Nephron (organoid): ENCODE measurements at regions not wholly inside any gene's neighbourhood (a gene's known extent, or its start where the extent isn't known, plus 50 kb on each side); places are given as distances from the start of the nearest gene placed in this dataset.

Experiments used
- H3K27ac Mint-ChIP-seq, 3 experiments: 2 replicates each; pipeline ENCODE4 v1.8.0; 2020; ENCODE audit warnings: mixed read lengths in 3 of 3, mild to moderate bottlenecking in 2 of 3, moderate library complexity in 1 of 3
- H3K27me3 Mint-ChIP-seq: 2 replicates; pipeline ENCODE4 v1.8.0; 2021; ENCODE audit warnings: low read depth, mild to moderate bottlenecking, moderate library complexity, mixed read lengths
- H3K36me3 Mint-ChIP-seq: 2 replicates; pipeline ENCODE4 v1.8.0; 2020; ENCODE audit warnings: low read depth, mixed read lengths
- H3K4me1 Mint-ChIP-seq: 2 replicates; pipeline ENCODE4 v1.8.0; 2020; ENCODE audit warnings: mixed read lengths
- H3K4me3 Mint-ChIP-seq, 3 experiments: 2 replicates each; pipeline ENCODE4 v1.8.0; 2020; ENCODE audit warnings: mild to moderate bottlenecking in 3 of 3, mixed read lengths in 3 of 3, moderate library complexity in 2 of 3
- H3K9me3 Mint-ChIP-seq: 2 replicates; pipeline ENCODE4 v1.8.0; 2020; ENCODE audit warnings: mixed read lengths
- CTCF ChIP-seq, 3 experiments: fragments of 200-600 bp; sonication (generic); IDR thresholded peaks; one replicate each; pipeline ENCODE4 v1.5.0; 2021; ENCODE audit warnings: antibody characterized with exemption in 3 of 3; ENCODE audit not compliant: unreplicated experiment in 3 of 3

GRCh38 chr1:2860476-2861142, 59.1 kb upstream of the TTC34 start:
- no peak overlapping the region for H3K4me3 Mint-ChIP-seq
- H3K9me3 Mint-ChIP-seq, result peaks cover 11% of the 10 kb centered on the region
- H3K27me3 Mint-ChIP-seq, result peaks cover 21% of the 10 kb centered on the region
- no peak for TF ChIP-seq CTCF (IDR thresholded peaks at IDR 0.05; ENCODE audit: unreplicated experiment in 3 of 3)
- H3K27ac Mint-ChIP-seq, result no peak overlapping the region
- peaks cover 5% of the 10 kb centered on the region for H3K36me3 Mint-ChIP-seq
- peaks cover 12% of the 10 kb centered on the region for H3K4me1 Mint-ChIP-seq

- Mint-ChIP-seq H3K9me3 (peaks cover 11% of the 10 kb centered on the region), H3K4me1 (peaks cover 7% of the 10 kb centered on the region), H3K27me3 (peaks cover 18% of the 10 kb centered on the region), H3K4me3 (no peak overlapping the region), H3K36me3 (peaks cover 5% of the 10 kb centered on the region), H3K27ac (no peak overlapping the region)
- no peak for TF ChIP-seq CTCF (IDR thresholded peaks at IDR 0.05; ENCODE audit: unreplicated experiment in 3 of 3)
Measured at GRCh38 chr1:2861143-2861987, 59.9 kb upstream of the TTC34 start.

DNA sequence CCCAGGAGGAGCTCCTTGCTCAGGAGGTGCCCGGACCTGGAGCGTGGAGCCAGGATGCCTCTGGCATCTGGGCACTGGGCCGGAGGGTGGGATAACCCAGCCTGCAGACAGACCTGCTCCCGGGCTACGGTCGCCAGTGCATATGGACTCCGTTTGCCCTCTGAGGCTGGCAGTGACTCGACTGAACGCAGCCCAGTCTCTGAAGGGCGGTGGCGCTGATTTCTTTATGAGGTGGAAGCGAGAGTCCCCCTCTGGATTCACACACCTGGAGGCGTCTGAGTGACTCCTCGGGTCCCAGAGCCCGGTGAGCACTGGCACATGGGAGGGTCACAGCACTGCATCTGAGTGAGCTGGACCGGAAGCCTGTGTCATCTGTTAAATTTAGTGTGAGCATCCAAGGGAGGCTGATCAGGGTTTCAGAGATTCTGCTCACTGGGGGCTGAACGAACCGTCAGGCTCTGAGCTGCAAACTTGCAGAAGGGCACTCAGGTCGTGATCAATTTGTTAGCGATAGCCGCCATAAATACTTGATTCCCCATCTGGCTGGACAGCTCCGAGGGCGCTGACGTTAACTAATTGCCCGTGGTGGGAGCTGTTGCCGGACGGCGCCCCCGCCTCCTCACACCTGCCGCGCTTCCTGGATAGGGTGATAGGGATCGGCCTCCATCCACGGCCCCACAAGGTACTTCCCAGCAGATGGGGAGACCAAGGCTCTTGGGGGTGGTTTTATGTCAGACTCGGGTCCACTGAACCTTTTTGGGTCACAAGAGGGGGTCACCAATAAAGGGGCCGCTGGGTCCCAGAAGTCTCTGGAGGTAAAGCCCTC, 60.7 kb upstream of the TTC34 start:
- no peak overlapping the region for H3K27ac Mint-ChIP-seq
- peaks cover 5% of the 10 kb centered on the region for H3K36me3 Mint-ChIP-seq
- peaks cover 11% of the 10 kb centered on the region for H3K9me3 Mint-ChIP-seq
- H3K4me3 Mint-ChIP-seq, result no peak overlapping the region
- peaks cover 19% of the 10 kb centered on the region for H3K27me3 Mint-ChIP-seq
- H3K4me1 Mint-ChIP-seq, result peaks cover 1% of the 10 kb centered on the region
- no peak for TF ChIP-seq CTCF (IDR thresholded peaks at IDR 0.05; ENCODE audit: unreplicated experiment in 3 of 3)

DNA sequence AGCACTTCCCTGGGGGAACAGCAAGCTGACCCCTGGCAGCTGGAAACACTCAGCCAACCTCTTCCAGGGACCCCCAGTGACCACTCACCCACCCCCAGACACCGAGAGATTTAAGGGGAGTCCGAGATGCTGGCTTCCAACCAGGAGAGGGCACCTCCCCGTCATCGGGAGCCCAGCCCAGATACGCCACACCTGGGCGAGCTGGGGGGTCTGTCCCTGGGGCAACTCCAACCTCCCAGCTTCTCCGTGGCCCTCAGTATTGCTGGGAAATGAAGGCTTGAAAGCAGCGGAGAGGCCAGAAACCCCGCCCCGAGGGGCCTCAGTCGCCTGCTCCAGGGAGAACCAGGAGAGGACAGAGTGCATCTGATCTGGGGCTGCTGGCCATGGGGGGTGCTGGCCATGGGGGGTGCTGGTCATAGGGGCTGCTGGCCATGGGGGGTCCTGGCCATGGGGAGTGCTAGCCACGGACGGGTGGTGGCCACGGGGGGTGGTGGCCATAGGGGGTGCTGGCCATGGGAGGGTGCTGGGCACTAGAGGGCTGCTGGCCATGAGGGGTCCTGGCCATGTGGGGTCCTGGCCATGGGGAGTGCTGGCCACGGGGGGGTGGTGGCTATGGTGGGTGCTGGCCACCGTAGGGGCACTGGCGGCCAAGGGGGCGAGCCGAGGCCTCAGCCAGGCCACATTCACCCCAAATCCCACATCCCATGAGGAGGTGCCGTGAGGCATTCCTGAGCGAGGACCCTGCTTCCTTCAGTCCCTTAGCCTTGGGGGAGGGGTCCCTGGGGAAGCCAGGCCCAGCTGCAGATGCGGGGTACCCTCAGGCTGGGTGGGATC, 61.5 kb upstream of the TTC34 start:
- H3K9me3 Mint-ChIP-seq, result peaks cover 12% of the 10 kb centered on the region

More for the DNA sequence above, 61.5 kb upstream of the TTC34 start:
- H3K36me3 Mint-ChIP-seq, result peaks cover 5% of the 10 kb centered on the region
- H3K27ac Mint-ChIP-seq, result no peak overlapping the region
- peaks cover 18% of the 10 kb centered on the region for H3K27me3 Mint-ChIP-seq
- H3K4me1 Mint-ChIP-seq, result no peaks in the 10 kb centered on the region
- TF ChIP-seq CTCF (IDR thresholded peaks at IDR 0.05; ENCODE audit: unreplicated experiment in 3 of 3), result no peak
- H3K4me3 Mint-ChIP-seq, result no peak overlapping the region
